Stimulated activated CD8-positive, alpha-beta memory T cell treated with anti-CD3 and anti-CD28 coated beads, Interleukin-2, amount 100 ng/mL, for 48 hours (primary cell): ENCODE measurements at regions not wholly inside any gene's neighbourhood (a gene's known extent, or its start where the extent isn't known, plus 50 kb on each side); places are given as distances from the start of the nearest gene placed in this dataset.
A peak's percentile ranks its signal among the peaks of the same experiment; 100 is the strongest.
"Not testable (repeated sequence)": the region's sequence is repeated elsewhere in the genome, so short reads cannot be mapped to it uniquely, and the experiment has no call there.

Experiments
- DNase-seq, 2 donors: peaks; one replicate each; pipeline ENCODE4 v3.0.0-alpha.2; 2020; ENCODE audit warnings: low read depth in 2 of 2

- DNase-seq = no peak
These were observed 63.9 kb downstream of the NFKBIZ start for GRCh38 chr3:101913168-101913567.

GRCh38 chr3:101917761-101918160 is 68.4 kb downstream of the NFKBIZ start:
- not testable (repeated sequence) for DNase-seq

- not testable (repeated sequence) for DNase-seq
These were observed 72.9 kb downstream of the NFKBIZ start for GRCh38 chr3:101922151-101922725.

- not testable (repeated sequence) for DNase-seq
These were observed 75.3 kb downstream of the NFKBIZ start for GRCh38 chr3:101924621-101925020.

- DNase-seq = not testable (repeated sequence)
These were observed 75.8 kb downstream of the NFKBIZ start for GRCh38 chr3:101925124-101925523.

- DNase-seq = no peak
These were observed 76.2 kb downstream of the NFKBIZ start for GRCh38 chr3:101925564-101925963.

GRCh38 chr3:101926594-101927105 is 77.3 kb downstream of the NFKBIZ start:
- no peak for DNase-seq

- no peak for DNase-seq
These were observed 79.6 kb downstream of the NFKBIZ start for GRCh38 chr3:101928890-101929289.

GRCh38 chr3:101931081-101931480 is 81.8 kb downstream of the NFKBIZ start:
- DNase-seq = no peak

GRCh38 chr3:101932326-101933068 is 83.2 kb downstream of the NFKBIZ start:
- no peak for DNase-seq

- DNase-seq = peak in 1 of 2 donors; percentile 5
These were observed 87.4 kb downstream of the NFKBIZ start for GRCh38 chr3:101936419-101937356.

- no peak for DNase-seq
These were observed 89.0 kb downstream of the NFKBIZ start for GRCh38 chr3:101938262-101938847.

GRCh38 chr3:101939361-101940049 is 90.2 kb downstream of the NFKBIZ start:
- DNase-seq = no peak

- DNase-seq = no peak
These were observed 91.4 kb downstream of the NFKBIZ start for GRCh38 chr3:101940521-101941317.

- no peak for DNase-seq
These were observed 92.2 kb downstream of the NFKBIZ start for GRCh38 chr3:101941318-101942040.

- DNase-seq = no peak
These were observed 93.0 kb downstream of the NFKBIZ start for GRCh38 chr3:101942356-101942755.

GRCh38 chr3:101943029-101943428 is 93.7 kb downstream of the NFKBIZ start:
- DNase-seq = no peak

- no peak for DNase-seq
These were observed 95.0 kb downstream of the NFKBIZ start for GRCh38 chr3:101944308-101944707.

GRCh38 chr3:101945980-101946379 is 96.7 kb downstream of the NFKBIZ start:
- no peak for DNase-seq

GRCh38 chr3:101946906-101947305 is 97.6 kb downstream of the NFKBIZ start:
- DNase-seq = no peak
